H1 (cell line): ENCODE measurements at regions not wholly inside any gene's neighbourhood (a gene's known extent, or its start where the extent isn't known, plus 50 kb on each side); places are given as distances from the start of the nearest gene placed in this dataset.

Experiments used
- GABPA ChIP-seq: IDR thresholded peaks from 2 replicates; pipeline ENCODE4 v1.6.1; 2011; ENCODE audit warnings: mild to moderate bottlenecking, low read length, moderate library complexity, borderline replicate concordance; ENCODE audit not compliant: insufficient read depth
- POU5F1 ChIP-seq: IDR thresholded peaks from 2 replicates; pipeline ENCODE4 v1.6.1; 2011; ENCODE audit warnings: low read depth, mild to moderate bottlenecking, low read length, moderate library complexity

DNA sequence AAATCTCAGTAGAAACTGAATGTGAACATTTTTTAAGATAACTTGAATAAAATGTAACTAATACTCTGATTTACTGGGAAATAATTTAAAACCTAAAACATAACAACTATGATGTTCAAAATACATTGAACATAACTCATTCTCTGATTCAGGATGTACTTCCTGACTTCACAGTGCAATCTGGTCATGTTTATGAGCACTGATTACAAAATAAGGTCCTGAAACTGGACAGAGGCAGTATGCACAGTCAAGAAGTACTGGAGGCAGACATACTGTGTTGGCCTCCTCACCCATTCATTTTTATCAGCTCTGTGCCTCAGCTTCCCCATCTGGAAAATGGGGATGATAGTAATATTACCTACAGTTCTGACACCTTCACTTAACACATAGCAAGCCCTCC, 651.3 kb downstream of the PTPRC start (continued):
- no peak for TF ChIP-seq POU5F1
- no peak for TF ChIP-seq GABPA
